ENCODE measurements at regions not wholly inside any gene's neighbourhood (a gene's known extent, or its start where the extent isn't known, plus 50 kb on each side); places are given as distances from the start of the nearest gene placed in this dataset.

DNA sequence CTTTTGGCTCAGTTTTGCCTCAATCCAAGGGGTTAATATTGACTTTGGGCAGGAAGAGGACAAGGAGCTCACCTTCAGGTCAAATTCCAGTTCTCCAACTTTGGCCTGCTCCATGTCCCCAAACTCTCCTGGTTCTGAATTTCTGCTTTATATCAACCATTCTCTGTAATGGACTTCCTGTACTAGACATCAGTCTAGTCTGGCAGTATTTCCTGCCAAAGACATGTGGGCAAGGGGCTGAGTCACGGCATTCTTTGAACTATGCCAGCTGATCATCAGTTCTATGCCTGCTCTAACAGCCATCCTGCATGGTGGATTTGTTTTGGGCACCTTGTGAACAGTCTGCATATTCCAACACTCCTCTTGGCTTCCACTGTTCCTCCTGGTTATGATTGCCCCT lies 199.4 kb downstream of the ZEB2 start (continued):
- TF ChIP-seq CREB5 (CRISPR knock-in tag; IDR thresholded peaks at IDR 0.05; ENCODE audit: low read depth) = no peak
- TF ChIP-seq ZNF565 (CRISPR knock-in tag; conservative IDR thresholded peaks at IDR 0.05; ENCODE audit: low read depth) = no peak
- TF ChIP-seq, protein P1, sequence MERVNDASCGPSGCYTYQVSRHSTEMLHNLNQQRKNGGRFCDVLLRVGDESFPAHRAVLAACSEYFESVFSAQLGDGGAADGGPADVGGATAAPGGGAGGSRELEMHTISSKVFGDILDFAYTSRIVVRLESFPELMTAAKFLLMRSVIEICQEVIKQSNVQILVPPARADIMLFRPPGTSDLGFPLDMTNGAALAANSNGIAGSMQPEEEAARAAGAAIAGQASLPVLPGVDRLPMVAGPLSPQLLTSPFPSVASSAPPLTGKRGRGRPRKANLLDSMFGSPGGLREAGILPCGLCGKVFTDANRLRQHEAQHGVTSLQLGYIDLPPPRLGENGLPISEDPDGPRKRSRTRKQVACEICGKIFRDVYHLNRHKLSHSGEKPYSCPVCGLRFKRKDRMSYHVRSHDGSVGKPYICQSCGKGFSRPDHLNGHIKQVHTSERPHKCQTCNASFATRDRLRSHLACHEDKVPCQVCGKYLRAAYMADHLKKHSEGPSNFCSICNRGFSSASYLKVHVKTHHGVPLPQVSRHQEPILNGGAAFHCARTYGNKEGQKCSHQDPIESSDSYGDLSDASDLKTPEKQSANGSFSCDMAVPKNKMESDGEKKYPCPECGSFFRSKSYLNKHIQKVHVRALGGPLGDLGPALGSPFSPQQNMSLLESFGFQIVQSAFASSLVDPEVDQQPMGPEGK (CRISPR knock-in tag; IDR thresholded peaks at IDR 0.05; ENCODE audit: borderline replicate concordance) = no peak
- TF ChIP-seq ESRRG (CRISPR knock-in tag; IDR thresholded peaks at IDR 0.05) = no peak
- TF ChIP-seq ZFP30 (CRISPR knock-in tag; IDR thresholded peaks at IDR 0.05) = no peak

GRCh38 chr2:144317071-144317738 lies 202.7 kb downstream of the ZEB2 start:
- ATAC-seq = no peak
- TF ChIP-seq ZNF70 (CRISPR knock-in tag; IDR thresholded peaks at IDR 0.05) (no peak), OSR1 (CRISPR knock-in tag; IDR thresholded peaks at IDR 0.05) (no peak), ZC3H10 (CRISPR knock-in tag; IDR thresholded peaks at IDR 0.05) (no peak), TOX (CRISPR knock-in tag; IDR thresholded peaks at IDR 0.05; ENCODE audit: borderline replicate concordance) (no peak), CREB5 (CRISPR knock-in tag; IDR thresholded peaks at IDR 0.05; ENCODE audit: low read depth) (no peak), ISL1 (CRISPR knock-in tag; IDR thresholded peaks at IDR 0.05) (no peak), PPARA (CRISPR knock-in tag; IDR thresholded peaks at IDR 0.05; ENCODE audit: borderline replicate concordance) (no peak), ESRRG (CRISPR knock-in tag; IDR thresholded peaks at IDR 0.05) (no peak), ZNF8 (CRISPR knock-in tag; IDR thresholded peaks at IDR 0.05) (no peak), ZFP30 (CRISPR knock-in tag; IDR thresholded peaks at IDR 0.05) (no peak), CSDC2 (CRISPR knock-in tag; IDR thresholded peaks at IDR 0.05) (no peak), TSHZ2 (CRISPR knock-in tag; IDR thresholded peaks at IDR 0.05) (no peak)

DNA sequence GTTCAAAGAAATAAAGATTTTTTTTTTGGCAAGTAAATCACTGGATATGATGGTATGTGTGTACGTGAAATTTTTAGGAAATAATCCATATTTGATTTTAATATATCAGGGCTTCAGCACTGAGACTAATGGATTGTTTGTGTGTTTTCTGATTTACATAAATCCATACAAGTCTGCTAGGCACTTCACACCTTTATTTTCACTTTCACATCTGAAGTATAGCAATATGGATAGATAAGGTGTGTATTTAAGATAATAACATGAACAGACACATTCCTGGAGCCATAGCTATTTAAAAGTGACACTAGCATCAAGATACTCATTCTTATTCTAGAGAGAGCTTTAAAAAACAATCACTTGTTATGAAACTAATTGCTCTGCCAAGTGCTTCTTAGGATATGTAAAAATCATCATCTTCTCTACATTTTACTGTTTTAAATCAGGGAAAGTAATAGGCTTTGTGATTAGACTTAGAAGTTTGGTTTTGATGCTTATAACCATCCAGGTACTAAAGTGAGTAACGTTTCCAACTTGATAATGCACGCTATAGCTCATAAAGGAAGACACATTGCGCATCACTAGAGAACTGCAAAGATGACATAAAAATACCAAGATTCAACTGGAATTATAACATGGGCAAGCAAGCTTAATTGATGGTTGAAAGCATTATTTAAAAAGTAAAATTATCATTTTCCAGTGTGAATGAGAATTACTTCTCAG lies 208.9 kb downstream of the ZEB2 start:
- TF ChIP-seq GLIS3 (CRISPR knock-in tag; IDR thresholded peaks at IDR 0.05) = no peak
- TF ChIP-seq, protein P2, sequence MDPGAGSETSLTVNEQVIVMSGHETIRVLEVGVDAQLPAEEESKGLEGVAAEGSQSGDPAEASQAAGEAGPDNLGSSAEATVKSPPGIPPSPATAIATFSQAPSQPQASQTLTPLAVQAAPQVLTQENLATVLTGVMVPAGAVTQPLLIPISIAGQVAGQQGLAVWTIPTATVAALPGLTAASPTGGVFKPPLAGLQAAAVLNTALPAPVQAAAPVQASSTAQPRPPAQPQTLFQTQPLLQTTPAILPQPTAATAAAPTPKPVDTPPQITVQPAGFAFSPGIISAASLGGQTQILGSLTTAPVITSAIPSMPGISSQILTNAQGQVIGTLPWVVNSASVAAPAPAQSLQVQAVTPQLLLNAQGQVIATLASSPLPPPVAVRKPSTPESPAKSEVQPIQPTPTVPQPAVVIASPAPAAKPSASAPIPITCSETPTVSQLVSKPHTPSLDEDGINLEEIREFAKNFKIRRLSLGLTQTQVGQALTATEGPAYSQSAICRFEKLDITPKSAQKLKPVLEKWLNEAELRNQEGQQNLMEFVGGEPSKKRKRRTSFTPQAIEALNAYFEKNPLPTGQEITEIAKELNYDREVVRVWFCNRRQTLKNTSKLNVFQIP (CRISPR knock-in tag; IDR thresholded peaks at IDR 0.05; ENCODE audit: borderline replicate concordance, low read depth) = no peak
- ATAC-seq = no peak

- ATAC-seq = no peak
- TF ChIP-seq ZFP3 (CRISPR knock-in tag; IDR thresholded peaks at IDR 0.05) = no peak
- TF ChIP-seq CSDC2 (CRISPR knock-in tag; IDR thresholded peaks at IDR 0.05) = no peak
- TF ChIP-seq TSHZ2 (CRISPR knock-in tag; IDR thresholded peaks at IDR 0.05) = no peak
- no peak for TF ChIP-seq ZFP30 (CRISPR knock-in tag; IDR thresholded peaks at IDR 0.05)
- no peak for TF ChIP-seq OSR1 (CRISPR knock-in tag; IDR thresholded peaks at IDR 0.05)
- no peak for TF ChIP-seq GLIS3 (CRISPR knock-in tag; IDR thresholded peaks at IDR 0.05)
- TF ChIP-seq, protein P2 (CRISPR knock-in tag; IDR thresholded peaks at IDR 0.05; ENCODE audit: borderline replicate concordance, low read depth) = no peak
- TF ChIP-seq BACH2 (CRISPR knock-in tag; IDR thresholded peaks at IDR 0.05; ENCODE audit: borderline replicate concordance) = no peak
- no peak for TF ChIP-seq ESRRG (CRISPR knock-in tag; IDR thresholded peaks at IDR 0.05)
- no peak for TF ChIP-seq ISL1 (CRISPR knock-in tag; IDR thresholded peaks at IDR 0.05)
- no peak for TF ChIP-seq SNAI2 (CRISPR knock-in tag; IDR thresholded peaks at IDR 0.05)
These were observed 209.4 kb downstream of the ZEB2 start for GRCh38 chr2:144310484-144310883.
